GM18951 (cell line): ENCODE measurements at regions not wholly inside any gene's neighbourhood (a gene's known extent, or its start where the extent isn't known, plus 50 kb on each side); places are given as distances from the start of the nearest gene placed in this dataset.

ENCODE experiments used
- POLR2A ChIP-seq: IDR thresholded peaks from 4 replicates; pipeline ENCODE4 v1.6.1; 2011; ENCODE audit warnings: mild to moderate bottlenecking; ENCODE audit not compliant: insufficient read length, insufficient read depth; ENCODE audit errors: extremely low read depth
- in situ Hi-C: fragments of 300-500 bp; cut with MboI; formaldehyde crosslinking; loops from one replicate; pipeline ENCODE4 v1.12.0; 2022; ENCODE audit warnings: low sequenced_read_pairs, mixed read lengths, inconsistent platforms; ENCODE audit not compliant: unreplicated experiment

DNA sequence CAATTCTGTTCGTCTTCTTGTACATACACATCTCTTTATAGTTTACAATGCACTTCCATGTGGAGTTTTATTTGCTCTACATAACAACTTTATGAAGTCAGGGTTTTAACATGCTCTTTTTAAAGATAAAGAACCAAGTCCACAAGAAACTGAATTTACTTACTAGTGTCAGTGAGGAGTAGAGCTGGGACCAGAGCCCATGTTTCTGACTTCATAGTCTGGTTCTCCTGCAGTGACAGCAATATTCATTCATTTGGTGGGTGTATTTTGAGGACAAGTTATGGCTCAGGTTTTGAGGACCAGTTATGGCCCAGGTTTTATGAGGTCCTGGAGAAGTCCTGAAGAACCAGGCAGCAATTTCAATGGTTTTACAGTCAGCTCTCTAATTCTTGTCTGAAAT, 481.9 kb upstream of the TNC start:
- no peak for TF ChIP-seq POLR2A
- in situ Hi-C loops: loop anchor here (25.0 kb wide), 1 partner anchor 1062 kb away; no protein-coding TSS in a partner anchor

DNA sequence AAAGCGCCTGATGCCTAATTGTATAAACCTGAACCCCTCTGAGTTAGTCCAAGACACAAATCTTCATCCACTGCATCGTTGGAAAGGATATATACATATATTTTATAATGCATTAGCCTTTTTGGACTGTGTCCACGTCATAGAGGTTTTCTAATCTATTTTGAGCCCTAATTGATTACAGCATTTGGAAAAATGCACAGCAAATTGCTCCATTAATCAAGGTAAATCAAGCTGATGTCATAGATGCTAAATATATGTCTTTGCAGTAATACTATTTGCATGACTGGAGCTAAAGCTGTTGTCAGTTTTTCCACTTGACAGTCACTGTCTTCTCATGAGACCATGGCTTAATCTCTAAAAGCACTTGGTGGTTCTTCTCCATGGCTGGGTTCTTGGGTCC, 483.5 kb upstream of the TNC start:
- in situ Hi-C loops: no loop called here
- no peak for TF ChIP-seq POLR2A

DNA sequence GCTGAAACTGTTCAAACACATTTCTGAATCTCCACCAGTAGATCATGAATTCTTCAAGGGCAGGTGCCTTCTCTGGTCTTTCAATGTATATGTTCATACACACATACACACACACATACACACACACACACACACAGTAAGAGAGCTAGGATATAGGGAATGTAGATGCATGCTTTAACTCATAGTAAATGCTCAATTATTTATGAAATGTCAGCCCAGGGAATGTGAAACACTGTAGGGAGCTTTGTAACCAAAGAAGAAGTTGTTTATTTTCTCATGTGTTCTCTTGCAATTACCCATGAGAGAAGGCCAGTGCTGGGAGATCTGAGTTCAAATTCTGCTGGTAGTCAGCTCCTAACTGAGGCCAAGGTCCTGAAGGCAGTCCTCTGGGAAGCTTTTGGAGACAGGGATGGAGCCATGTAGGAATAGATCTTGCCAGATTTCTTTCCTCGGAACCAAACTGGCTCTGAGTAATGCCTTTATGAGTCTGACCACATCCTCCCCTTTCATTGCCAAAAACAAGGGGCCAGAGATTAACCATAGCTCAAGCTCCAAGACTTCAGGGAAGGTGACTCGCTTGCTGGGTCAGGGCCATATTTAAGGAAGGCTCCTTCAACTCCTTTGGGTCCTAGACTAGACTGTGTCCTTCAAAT, 487.0 kb upstream of the TNC start:
- TF ChIP-seq POLR2A: no peak
- in situ Hi-C loops: no loop called here

DNA sequence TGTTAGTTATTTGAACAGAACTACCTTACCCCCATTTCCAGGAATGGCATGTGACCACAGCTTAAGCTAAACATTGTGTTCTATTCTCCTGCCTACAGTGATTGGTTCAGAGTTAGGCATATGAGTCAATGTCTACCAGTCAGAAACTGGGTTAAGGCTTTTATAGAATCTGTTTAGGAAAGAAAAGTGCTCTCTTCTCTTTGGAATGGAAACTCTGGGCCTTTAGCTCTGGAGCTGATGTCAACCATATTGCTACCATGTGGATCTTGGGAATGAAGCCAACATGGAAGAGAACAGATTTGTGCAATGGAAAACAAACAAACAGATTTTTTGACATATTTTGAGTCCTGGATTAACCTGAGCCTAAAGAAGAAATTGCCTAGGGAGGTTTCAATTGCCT, 488.9 kb upstream of the TNC start:
- in situ Hi-C loops: no loop called here
- TF ChIP-seq POLR2A: no peak

DNA sequence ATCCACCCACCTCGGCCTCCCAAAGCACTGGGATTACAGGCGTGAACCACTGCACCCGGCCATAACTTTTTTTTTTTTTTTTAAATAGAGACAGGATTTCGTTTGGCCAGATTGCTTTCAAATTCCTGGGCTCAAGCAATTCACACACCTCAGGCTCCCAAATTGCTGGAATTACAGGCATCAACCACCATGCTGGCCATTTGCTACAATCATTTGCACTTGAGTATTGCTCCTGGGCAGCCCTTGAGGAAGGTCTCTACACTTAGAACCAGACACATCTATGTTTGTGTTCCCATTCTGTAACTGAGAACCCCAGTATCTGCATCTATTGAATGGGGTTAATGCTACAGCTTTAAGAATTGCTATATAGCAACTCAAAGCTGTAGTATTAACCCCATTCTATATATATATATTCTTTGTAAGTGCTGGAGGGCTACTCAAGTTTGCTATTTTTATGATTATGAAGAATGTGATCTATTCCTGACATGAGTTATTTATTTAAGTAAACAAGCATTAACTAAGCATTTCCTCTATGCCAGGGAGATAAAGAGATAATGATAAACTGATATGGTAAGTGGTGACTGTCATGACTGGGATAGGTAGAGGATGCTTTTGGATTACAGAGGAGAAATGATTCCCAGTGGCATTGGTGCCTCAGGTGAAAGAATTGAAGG, 496.5 kb upstream of the TNC start:
- no peak for TF ChIP-seq POLR2A
- in situ Hi-C loops: no loop called here

DNA sequence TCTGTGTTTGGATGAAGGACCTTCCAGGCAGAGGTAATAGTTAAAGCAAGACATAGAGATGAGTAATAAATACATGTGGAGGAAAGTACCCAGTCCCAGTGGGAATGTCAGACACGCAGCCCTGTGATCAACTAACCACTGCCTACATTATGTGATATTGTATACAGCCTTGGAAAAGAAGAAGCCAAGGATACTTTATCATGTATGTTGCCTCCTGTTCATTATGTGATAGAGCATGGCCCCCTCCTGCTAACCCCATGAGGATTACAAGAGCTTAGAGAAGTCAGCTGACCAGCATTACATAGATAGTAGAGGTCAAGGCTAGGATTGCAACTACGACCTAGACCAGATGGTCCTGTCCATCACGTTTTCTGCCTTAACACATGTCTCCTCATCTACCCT, 497.0 kb upstream of the TNC start:
- TF ChIP-seq POLR2A: no peak
- in situ Hi-C loops: no loop called here

DNA sequence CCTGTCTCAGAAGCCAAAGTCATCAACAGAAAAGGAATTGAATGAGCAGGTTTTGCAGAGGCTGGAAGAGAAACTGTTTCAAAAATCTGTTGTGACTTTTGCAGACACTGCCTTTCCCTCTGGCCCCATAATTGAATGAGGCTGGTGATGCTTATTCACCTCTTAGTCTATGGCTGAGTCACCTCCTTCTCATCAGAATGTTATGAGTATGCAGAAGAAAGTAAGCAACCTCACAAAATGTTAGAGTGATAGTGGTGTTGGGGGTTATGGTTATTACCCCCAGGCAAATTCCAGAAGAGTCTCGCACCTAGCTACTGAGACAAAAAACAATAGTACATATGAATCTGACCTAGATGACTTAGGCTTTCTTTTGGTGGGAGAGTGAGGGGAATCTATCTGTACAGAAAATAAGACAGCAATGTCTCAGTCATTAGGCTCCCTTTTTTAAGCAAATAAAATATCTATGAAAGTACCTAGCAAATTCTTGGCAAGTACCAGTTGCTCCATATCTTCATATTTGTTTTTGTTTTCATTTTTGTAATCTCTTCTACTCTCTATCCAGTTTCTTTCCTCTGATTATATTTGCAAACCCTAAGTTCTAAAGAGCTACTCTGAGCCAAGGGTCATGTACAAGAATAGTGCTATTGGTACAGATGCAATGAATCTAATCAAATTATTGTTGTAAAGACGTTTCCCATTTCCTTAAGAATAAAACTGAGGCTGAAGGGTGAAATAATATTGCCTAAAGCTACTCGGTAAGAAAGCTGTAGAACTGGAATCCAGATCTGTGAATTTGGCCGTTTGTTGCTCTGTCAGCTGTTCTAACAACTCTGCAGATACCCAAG, 498.1 kb upstream of the TNC start:
- in situ Hi-C loops: no loop called here
- no peak for TF ChIP-seq POLR2A

DNA sequence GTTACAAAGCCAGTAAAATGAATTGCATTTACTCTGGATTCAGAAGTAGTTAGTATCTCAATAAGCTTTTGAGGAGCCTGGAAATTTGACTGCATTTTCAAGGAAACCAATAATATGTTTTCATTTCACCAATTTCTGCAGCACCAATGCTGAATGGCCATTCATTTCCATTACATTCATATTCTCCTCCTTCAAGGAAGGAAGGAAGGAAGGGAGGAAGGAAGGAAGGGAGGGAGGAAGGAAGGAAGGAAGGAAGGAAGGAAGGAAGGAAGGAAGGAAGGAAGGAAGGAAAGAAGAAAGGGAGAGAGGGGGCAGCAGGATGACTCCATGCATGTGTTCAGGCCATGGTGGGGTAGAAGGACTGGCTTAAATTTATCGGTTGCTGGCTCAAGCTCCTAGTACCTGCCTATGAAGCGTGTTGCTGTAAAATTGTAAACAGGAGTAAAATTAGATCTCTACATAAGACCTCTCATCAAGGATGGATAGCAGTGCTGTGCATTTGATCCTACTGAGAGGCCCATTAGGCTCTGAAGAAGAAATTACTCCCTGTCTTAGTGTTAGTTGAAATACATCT, 498.8 kb upstream of the TNC start:
- in situ Hi-C loops: no loop called here
- TF ChIP-seq POLR2A: no peak

DNA sequence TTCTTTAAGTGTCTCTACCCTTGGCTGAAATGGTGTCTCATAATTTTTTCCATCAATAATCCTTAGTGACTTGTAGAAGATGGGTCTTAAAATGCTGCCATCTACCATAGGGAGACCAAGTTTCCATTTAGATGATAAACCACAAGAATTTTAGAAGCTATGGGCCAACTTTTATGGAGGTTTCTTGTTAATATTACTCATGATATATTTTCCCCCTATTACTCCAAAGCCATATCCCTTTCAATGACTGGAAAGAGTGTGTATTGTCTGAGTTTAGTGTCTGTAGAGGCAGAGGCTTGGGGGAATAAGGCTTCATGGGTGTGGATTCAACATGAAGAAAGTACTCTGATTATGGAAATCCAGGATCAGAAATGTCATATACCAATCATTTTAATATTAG, 507.3 kb upstream of the TNC start:
- in situ Hi-C loops: no loop called here
- no peak for TF ChIP-seq POLR2A

DNA sequence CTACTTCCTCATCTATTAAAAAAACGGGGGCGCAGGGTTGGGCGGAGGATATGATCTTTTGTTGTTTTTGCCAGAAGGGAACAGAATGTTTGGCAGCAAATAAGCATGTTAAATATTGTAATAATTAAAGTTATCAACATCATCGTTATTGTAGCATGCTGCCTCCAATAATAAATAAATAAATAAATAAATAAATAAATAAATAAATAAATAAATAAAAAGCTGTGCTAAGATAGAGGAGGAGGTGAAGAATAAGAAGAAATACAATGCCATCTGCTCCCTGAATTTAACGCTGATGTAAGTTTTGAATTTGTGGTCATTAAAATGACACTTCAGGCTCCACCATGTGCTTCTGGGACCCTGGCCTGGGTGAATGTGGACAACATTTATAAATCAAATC, 508.0 kb upstream of the TNC start:
- in situ Hi-C loops: no loop called here
- TF ChIP-seq POLR2A: no peak

DNA sequence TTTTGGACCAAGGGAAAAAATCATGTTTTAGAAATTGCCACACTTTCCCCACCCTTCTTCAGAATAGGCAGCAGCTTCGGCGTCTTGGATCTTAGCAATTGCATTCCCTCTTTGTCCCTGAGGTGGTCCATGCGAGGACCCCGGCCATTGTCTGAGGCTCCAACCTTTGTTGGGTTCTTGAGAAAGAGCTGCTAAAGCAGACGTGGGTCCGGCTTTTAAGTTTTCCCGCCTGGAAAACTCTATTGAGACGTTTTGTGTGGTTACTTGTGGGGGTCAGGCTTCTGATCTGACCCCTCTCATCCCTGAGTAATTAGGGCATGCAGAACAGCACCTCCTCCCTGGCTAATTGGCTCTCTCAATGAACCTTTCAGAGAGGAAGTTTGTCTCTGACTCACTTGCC, 509.6 kb upstream of the TNC start:
- in situ Hi-C loops: no loop called here
- no peak for TF ChIP-seq POLR2A

DNA sequence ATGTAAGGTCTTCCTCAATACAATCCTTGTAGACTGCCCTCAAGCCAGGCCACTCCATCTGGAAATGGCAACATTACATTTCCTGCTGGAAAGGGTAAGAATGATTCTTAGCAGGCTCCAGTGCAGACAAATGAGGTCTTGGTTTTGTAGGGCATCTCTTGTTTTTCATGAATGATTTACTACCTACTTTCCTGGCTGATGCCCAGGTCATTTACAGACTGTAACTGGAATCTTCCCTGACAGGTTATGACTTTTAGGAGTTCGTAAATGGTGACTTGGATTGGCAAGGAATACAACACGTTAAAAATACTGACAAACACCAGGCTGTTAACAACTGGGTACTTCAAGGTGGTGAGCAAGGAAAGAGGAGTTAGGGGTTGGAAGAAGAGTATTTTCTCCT, 510.5 kb upstream of the TNC start:
- in situ Hi-C loops: no loop called here
- TF ChIP-seq POLR2A: no peak
